ENCODE measurements at regions not wholly inside any gene's neighbourhood (a gene's known extent, or its start where the extent isn't known, plus 50 kb on each side); places are given as distances from the start of the nearest gene placed in this dataset.

GRCh38 chr10:89887830-89888229, 186.4 kb downstream of the KIF20B start:
- DNase-seq, result no peak

- DNase-seq, result no peak
Measured at GRCh38 chr10:89888321-89889070, 187.1 kb downstream of the KIF20B start.

GRCh38 chr10:89889606-89890005, 188.2 kb downstream of the KIF20B start:
- no peak for DNase-seq

DNA sequence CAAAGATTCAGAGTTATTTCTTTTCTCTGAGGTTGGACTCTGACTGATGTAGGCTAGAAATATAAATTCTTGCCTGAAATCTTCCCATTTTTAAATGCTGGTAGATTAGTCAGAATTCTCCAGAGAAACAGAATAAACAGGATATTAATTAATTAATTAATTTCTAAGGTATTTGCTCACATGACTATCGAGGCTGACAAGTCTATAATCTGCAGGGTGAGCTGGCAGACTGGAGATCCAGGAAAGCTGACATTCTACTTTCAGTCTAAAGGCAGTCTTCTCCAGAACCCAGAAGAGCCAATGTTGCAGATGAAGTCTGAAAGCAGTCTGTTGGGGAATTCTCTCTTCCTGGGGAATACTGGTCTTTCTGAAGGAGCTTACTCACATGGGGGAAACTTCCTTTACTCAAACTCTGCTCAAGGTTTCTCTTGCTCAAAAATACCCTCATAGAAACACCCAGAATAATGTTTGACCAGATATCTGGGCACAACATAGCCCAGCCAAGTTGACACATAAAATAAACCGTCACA, 189.7 kb downstream of the KIF20B start:
- no peak for DNase-seq

DNA sequence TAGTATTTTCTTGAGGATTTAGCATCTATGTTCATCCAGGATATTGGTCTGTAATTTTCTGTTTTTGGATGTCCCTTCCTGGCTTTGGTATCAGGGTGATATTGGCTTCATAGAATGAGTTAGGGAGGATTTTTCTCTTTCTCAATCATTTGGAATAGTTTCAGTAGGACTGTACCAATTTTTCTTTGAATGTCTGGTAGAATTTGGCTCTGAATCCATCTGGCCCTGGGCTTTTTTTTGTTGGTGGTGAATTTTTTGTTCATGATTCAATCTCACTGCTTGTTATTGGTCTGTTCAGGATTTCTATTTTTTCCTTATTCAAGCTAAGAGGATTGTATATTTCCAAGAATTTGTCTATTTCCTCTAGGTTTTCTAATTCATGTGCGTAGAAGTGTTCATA, 192.7 kb downstream of the KIF20B start:
- no peak for DNase-seq

DNA sequence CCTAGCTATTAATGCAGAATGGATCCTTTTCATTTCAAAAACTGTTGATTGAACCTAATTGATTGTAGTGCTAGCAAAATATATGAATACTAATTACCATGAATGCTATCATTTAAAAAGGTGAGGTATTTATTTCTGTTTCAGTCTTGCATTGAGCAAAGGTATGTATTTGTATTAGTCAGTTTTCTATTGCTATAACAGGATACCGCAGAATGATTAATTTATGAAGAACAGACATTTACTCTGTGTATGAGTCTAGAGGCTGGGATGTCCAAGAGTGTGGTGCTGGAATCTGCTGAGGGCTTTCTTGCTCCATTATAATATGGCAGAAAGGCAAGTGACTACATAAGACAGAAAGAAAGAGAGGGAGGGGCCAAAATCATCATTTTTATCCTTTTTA, 199.2 kb downstream of the KIF20B start:
- DNase-seq, result no peak

- DNase-seq, result no peak
Measured at GRCh38 chr10:89901895-89902294, 200.5 kb downstream of the KIF20B start.

DNA sequence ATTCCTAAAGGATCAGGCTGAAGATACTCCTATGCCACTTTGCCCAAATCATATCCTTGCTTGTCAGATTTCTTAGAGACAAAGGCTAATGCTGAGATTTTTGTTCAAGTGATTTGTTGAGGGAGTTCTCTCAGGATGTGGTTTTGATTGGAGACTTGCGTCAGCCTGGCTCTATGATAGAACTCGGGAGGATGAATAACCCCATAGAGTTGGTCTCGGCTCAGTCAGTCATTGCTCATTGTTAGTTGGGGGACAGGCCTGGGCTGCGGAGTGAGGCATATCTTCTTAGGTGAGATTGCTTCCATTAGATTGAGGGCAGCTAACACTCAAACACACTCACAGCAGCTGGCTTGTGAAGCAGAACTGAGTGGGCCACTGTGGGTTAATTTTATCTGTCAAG, 203.4 kb downstream of the KIF20B start:
- no peak for DNase-seq

- no peak for DNase-seq
Measured at GRCh38 chr10:89909752-89910151, 208.4 kb downstream of the KIF20B start.

DNA sequence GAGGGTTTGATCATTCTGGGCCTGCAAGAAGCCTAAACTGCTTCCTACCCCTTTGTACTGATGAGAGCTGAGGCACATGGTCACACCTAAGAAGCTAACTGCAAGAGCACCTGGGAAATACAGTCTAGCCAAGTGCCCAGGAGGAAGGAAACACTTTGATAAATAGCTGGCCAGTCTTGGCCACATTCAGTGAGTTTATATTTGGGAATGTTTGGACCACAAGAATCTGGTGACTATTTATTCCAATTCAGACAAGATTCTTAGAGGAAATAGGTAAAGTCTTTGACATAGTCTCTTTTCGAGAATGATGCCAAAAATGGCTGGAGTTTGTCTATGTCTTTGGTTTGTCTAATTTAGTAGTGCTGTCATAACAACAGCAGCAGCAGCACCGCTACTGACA, 213.6 kb downstream of the KIF20B start:
- no peak for DNase-seq

DNA sequence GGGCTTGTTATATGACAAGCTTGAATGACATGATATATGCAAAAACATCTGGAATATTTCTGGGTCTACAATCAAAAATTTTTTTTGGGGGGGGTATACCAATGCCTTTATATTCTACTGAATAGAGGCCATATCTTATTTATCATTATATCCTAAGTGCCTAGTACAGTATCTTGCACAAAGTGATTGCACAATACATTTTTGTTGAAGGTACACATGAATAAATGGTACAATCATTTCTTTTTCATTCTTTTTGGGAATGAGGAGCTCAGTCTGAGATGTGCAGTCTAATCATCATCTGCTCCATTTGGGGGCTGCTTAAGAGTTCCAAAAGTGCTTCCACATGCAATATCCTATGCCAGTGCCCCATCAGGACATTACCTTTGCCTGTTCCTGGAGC, 214.6 kb downstream of the KIF20B start:
- no peak for DNase-seq

GRCh38 chr10:89916468-89917215, 215.3 kb downstream of the KIF20B start:
- no peak for DNase-seq

DNA sequence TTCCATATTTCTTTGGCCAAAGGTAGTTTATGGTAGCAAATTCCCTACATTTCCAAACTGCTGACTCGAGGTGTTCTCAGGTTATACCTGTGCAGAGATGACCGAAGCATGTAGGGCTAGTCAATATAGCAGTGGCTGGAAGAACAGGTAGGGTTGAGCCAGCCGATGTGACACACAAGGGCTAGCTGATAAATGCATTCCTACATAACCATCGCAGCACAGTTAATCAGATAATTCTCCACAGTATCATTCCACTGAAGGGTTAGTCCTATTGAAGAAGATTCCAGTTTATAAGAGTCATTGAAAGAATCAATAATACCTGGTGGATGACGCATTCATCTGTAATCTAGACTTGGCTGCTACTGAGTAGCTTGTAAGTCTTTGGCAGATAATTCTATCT, 220.0 kb downstream of the KIF20B start:
- no peak for DNase-seq

DNA sequence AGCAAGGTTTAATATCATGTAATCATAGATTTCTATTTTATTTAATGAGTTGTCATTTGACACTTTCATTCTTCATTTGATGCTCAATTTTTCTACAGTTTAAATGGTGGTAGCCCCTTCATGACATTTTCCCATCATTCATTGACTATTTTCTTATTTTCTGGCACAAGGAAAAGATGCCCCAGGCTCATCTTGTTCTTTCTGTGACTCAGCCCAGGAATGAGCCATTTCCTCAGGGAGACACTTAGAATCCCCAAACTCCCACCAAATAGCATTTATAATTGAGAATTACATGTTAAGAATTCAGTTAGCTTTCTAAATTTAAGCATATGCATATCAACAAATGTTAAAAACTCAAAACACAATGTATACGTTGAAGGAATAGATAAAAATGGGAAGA, 222.3 kb downstream of the KIF20B start:
- DNase-seq, result no peak

DNA sequence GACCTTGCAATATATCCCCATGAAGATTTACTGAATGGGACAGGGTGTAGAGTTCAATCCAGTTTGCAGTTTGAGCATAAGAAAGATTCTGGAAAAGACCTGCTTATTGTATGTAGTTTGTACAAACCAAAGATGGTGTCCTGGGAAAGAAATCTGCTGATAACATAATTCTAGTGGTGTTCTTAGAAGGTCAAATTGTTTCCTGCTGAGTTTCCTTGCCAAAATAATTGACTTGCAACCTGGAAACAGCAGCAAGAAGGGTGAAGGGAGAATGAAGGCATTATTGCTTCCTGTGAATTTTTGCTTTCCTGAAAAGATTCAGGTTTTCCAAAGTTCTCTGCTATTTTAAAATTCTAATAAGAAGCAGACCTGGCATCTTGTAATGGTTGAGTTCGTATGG, 222.9 kb downstream of the KIF20B start:
- no peak for DNase-seq

DNA sequence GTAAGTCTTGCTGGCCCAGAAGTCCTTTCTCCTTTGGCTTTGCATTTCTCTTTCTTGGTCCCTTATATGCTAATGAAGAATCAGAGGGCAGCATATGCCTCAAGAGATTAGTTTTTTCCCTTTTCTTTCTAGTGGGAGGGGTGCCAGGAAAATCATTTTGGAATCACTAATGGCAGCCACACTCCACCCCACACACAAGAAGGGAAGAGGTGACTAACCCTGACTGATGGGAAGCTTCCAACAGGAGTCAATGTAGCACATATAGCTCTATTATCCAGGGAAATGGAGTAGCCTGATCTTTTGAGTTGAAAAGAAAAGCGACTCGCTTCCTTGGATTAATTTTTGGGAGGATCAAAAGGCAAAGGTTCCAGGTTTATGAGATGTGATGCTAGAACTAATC, 225.3 kb downstream of the KIF20B start:
- DNase-seq, result no peak

GRCh38 chr10:89929282-89930026, 228.1 kb downstream of the KIF20B start:
- DNase-seq, result no peak

GRCh38 chr10:89937494-89937893, 236.1 kb downstream of the KIF20B start:
- no peak for DNase-seq

DNA sequence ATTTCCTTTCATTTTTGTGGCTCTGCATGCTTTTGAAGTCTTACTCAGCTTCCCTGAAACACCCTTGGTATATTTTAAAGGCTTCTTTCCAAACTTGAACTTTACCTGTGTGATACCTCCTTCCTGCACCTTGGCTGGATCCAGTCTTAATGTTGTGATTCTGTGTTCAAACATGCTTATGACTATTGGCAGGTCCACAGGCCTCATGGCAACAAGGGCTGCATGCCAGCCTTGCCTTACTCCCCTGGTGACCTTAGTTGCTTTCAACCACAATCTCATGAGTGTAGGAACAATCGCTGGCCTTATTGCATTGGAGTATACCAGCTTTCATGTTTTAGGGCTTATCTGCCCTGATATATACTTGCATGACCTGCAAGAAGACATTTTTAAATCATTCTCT, 238.7 kb downstream of the KIF20B start:
- no peak for DNase-seq

- DNase-seq, result no peak
Measured at GRCh38 chr10:89942217-89942616, 240.8 kb downstream of the KIF20B start.

DNA sequence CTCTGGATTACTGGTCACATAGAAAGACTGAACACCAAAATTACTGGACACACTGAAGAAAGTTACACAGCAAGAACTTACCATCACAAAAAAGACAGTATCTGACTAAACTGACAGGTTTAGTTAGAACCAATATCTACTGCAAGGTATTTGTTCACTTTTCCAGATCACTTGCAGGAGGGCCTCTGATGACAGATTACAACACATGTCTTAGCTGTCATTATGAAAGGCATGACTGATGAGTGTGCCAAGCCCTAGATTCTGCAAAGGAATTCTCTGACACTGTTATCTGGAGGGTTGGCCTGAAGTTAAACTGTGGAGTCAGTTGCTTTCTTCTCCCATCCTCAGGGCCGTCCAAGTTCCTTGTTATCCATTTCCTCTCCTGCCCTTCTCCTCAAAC, 242.7 kb downstream of the KIF20B start:
- DNase-seq, result no peak

GRCh38 chr10:89946106-89946505, 244.7 kb downstream of the KIF20B start:
- no peak for DNase-seq

GRCh38 chr10:89949496-89949895, 248.1 kb downstream of the KIF20B start:
- no peak for DNase-seq

GRCh38 chr10:89952325-89952724, 250.9 kb downstream of the KIF20B start:
- no peak for DNase-seq
